GM18907 (cell line): ENCODE measurements at regions not wholly inside any gene's neighbourhood (a gene's known extent, or its start where the extent isn't known, plus 50 kb on each side); places are given as distances from the start of the nearest gene placed in this dataset.
"Not testable (repeated sequence)": the region's sequence is repeated elsewhere in the genome, so short reads cannot be mapped to it uniquely, and the experiment has no call there.

Experiments
- ATAC-seq: cut with Tn5 transposase; IDR thresholded peaks from one replicate; pipeline ENCODE4 v1.9.1; 2021; ENCODE audit warnings: mild to moderate bottlenecking, moderate library complexity; ENCODE audit not compliant: unreplicated experiment

GRCh38 chr12:46982629-46983392 lies 96.6 kb upstream of the PCED1B start:
- ATAC-seq, result no peak

- ATAC-seq, result peak; percentile 29
Observed at GRCh38 chr12:46983393-46983793, 96.0 kb upstream of the PCED1B start.

- ATAC-seq, result peak; percentile 70
Observed at GRCh38 chr12:46983959-46984841, 95.2 kb upstream of the PCED1B start.

- no peak for ATAC-seq
Observed at GRCh38 chr12:46985816-46986215, 93.6 kb upstream of the PCED1B start.

- not testable (repeated sequence) for ATAC-seq
Observed at GRCh38 chr12:46988122-46988521, 91.3 kb upstream of the PCED1B start.

GRCh38 chr12:46990211-46990610 lies 89.2 kb upstream of the PCED1B start:
- ATAC-seq, result no peak

GRCh38 chr12:46992051-46992450 lies 87.4 kb upstream of the PCED1B start:
- ATAC-seq, result not testable (repeated sequence)

- no peak for ATAC-seq
Observed at GRCh38 chr12:46998811-46999368, 80.5 kb upstream of the PCED1B start.

GRCh38 chr12:47004634-47005033 lies 74.8 kb upstream of the PCED1B start:
- ATAC-seq, result no peak

GRCh38 chr12:47007048-47007447 lies 72.4 kb upstream of the PCED1B start:
- ATAC-seq, result no peak

GRCh38 chr12:47012552-47012951 lies 66.9 kb upstream of the PCED1B start:
- no peak for ATAC-seq

- ATAC-seq, result no peak
Observed at GRCh38 chr12:47014474-47014873, 64.9 kb upstream of the PCED1B start.

GRCh38 chr12:47015381-47015780 lies 64.0 kb upstream of the PCED1B start:
- no peak for ATAC-seq

- no peak for ATAC-seq
Observed at GRCh38 chr12:47017041-47017713, 62.2 kb upstream of the PCED1B start.

- ATAC-seq, result no peak
Observed at GRCh38 chr12:47017901-47018475, 61.4 kb upstream of the PCED1B start.

- no peak for ATAC-seq
Observed at GRCh38 chr12:47020211-47020821, 59.1 kb upstream of the PCED1B start.

- peak; percentile 54 for ATAC-seq
Observed at GRCh38 chr12:47021298-47021697, 58.1 kb upstream of the PCED1B start.

GRCh38 chr12:47022296-47022695 lies 57.1 kb upstream of the PCED1B start:
- ATAC-seq, result no peak

- no peak for ATAC-seq
Observed at GRCh38 chr12:47023311-47023710, 56.1 kb upstream of the PCED1B start.

- no peak for ATAC-seq
Observed at GRCh38 chr12:47023953-47024352, 55.5 kb upstream of the PCED1B start.
